OCI-LY7 (cell line): ENCODE measurements at regions not wholly inside any gene's neighbourhood (a gene's known extent, or its start where the extent isn't known, plus 50 kb on each side); places are given as distances from the start of the nearest gene placed in this dataset.

Experiments used
- BruUV-seq: library from RNA; stranded (reverse); fragments of 400-500 nt; replicated peaks from 2 replicates; lab custom pipeline; 2021; lab: Mats Ljungman, UMichigan
- CTCF ChIA-PET: fragments of 300-600 bp; sonication (Branson Sonifier 250); formaldehyde crosslinking; loops from one replicate; lab custom pipeline; 2022; ENCODE audit warnings: antibody characterized with exemption; ENCODE audit not compliant: unreplicated experiment; lab: Charles Lee
- POLR2A ChIA-PET: fragments of 300-600 bp; sonication (Branson Sonifier 250); formaldehyde crosslinking; loops from one replicate; lab custom pipeline; 2022; ENCODE audit warnings: antibody characterized with exemption; lab: Charles Lee
- DNase-seq: peaks from one replicate; pipeline ENCODE4 v3.0.0-alpha.2; 2015; ENCODE audit warnings: low spot score
- H2AFZ ChIP-seq: fragments of 200-600 bp; sonication (generic), shearing (Covaris generic); 2 replicates; pipeline ENCODE4 v1.6.1; 2014; ENCODE audit warnings: mild to moderate bottlenecking, antibody characterized with exemption, low read length, moderate library complexity
- H3K27ac ChIP-seq: fragments of 200-600 bp; sonication (generic); 2 replicates; pipeline ENCODE4 v1.5.1; 2014; ENCODE audit warnings: mixed run types, low read depth, mild to moderate bottlenecking, moderate library complexity, low read length, inconsistent platforms; ENCODE audit not compliant: poor library complexity, severe bottlenecking
- H3K36me3 ChIP-seq: fragments of 200-600 bp; sonication (generic); 2 replicates; pipeline ENCODE4 v1.6.1; 2014; ENCODE audit warnings: mild to moderate bottlenecking, antibody characterized with exemption, low read length, moderate library complexity, mixed read lengths; ENCODE audit not compliant: insufficient read depth
- H3K4me1 ChIP-seq: fragments of 200-600 bp; sonication (generic); 2 replicates; pipeline ENCODE4 v1.5.1; 2014; ENCODE audit warnings: mild to moderate bottlenecking, low read length; ENCODE audit not compliant: insufficient read depth, poor library complexity, severe bottlenecking
- H3K4me2 ChIP-seq: fragments of 200-600 bp; sonication (generic); 2 replicates; pipeline ENCODE4 v1.6.1; 2014; ENCODE audit warnings: mild to moderate bottlenecking, low read length
- H3K4me3 ChIP-seq: fragments of 200-600 bp; sonication (generic); 2 replicates; pipeline ENCODE4 v1.5.1; 2014; ENCODE audit warnings: mild to moderate bottlenecking, low read depth, low read length; ENCODE audit not compliant: poor library complexity, severe bottlenecking
- H3K79me2 ChIP-seq: fragments of 200-600 bp; sonication (generic); 2 replicates; pipeline ENCODE4 v1.6.1; 2016; ENCODE audit warnings: low read depth, mild to moderate bottlenecking, low read length, moderate library complexity, mixed read lengths; ENCODE audit not compliant: insufficient read depth
- H3K9me2 ChIP-seq: fragments of 200-600 bp; sonication (generic); 2 replicates; pipeline ENCODE4 v1.6.1; 2016; ENCODE audit warnings: mild to moderate bottlenecking, low read length, mixed read lengths; ENCODE audit not compliant: insufficient read depth
- H3K9me3 ChIP-seq: fragments of 200-600 bp; sonication (generic); 2 replicates; pipeline ENCODE4 v1.6.1; 2014; ENCODE audit warnings: mild to moderate bottlenecking, mixed run types, low read length, mixed read lengths
- H4K20me1 ChIP-seq: fragments of 200-600 bp; sonication (generic); 2 replicates; pipeline ENCODE4 v1.6.1; 2014; ENCODE audit warnings: mild to moderate bottlenecking, antibody characterized with exemption, low read length, moderate library complexity, mixed read lengths; ENCODE audit not compliant: insufficient read depth
- CTCF ChIP-seq: fragments of 200-600 bp; sonication (generic); conservative IDR thresholded peaks from 2 replicates; pipeline ENCODE4 v1.5.1; 2014; ENCODE audit warnings: mild to moderate bottlenecking, antibody characterized with exemption, low read length, moderate library complexity, mixed read lengths
- EZH2phosphoT487 ChIP-seq: fragments of 200-600 bp; sonication (generic); IDR thresholded peaks from 2 replicates; pipeline ENCODE4 v1.6.1; 2018; ENCODE audit warnings: low read depth, borderline replicate concordance, mild to moderate bottlenecking, mixed run types, antibody characterized with exemption, low read length, moderate library complexity, mixed read lengths
- intact Hi-C: fragments of 100-400 bp; cut with micrococcal nuclease; formaldehyde crosslinking; loops from one replicate; pipeline ENCODE4 v1.10.0; 2022; ENCODE audit not compliant: unreplicated experiment

- ChIA-PET CTCF (no interaction called here), POLR2A (interaction anchor here (0.6 kb wide), 2 partner anchors 83 to 131 kb away, joined by 3 read pairs; no protein-coding TSS in a partner anchor)
- Histone ChIP-seq H3K9me3 (no peaks in the 10 kb centered on the region), H3K4me3 (no peak overlapping the region), H4K20me1 (no peaks in the 10 kb centered on the region), H3K4me1 (no peaks in the 10 kb centered on the region), H3K27ac (no peak overlapping the region), H3K79me2 (no peaks in the 10 kb centered on the region), H3K9me2 (no peaks in the 10 kb centered on the region), H2AFZ (peak overlapping the region; percentile 1; the same call in 1 of the 2 replicates), H3K36me3 (no peaks in the 10 kb centered on the region), H3K4me2 (no peak overlapping the region)
- no peak for TF ChIP-seq CTCF
- no peak for TF ChIP-seq EZH2phosphoT487
- BruUV-seq, result no TSS peak
- intact Hi-C loops, result no loop called here
- DNase-seq, result no peak
Observed at GRCh38 chr7:49513911-49514310, 259.5 kb upstream of the VWC2 start.

- no peak for TF ChIP-seq CTCF
- no peak for TF ChIP-seq EZH2phosphoT487
- Histone ChIP-seq H3K27ac (no peak overlapping the region), H3K79me2 (no peaks in the 10 kb centered on the region), H3K4me3 (no peak overlapping the region), H4K20me1 (no peaks in the 10 kb centered on the region), H3K36me3 (no peaks in the 10 kb centered on the region), H3K4me1 (peaks cover 10% of the 10 kb centered on the region), H3K4me2 (no peak overlapping the region), H3K9me3 (no peaks in the 10 kb centered on the region), H3K9me2 (no peaks in the 10 kb centered on the region), H2AFZ (peak overlapping the region; percentile 37; the same call in 1 of the 2 replicates)
- BruUV-seq, result no TSS peak
- DNase-seq, result no peak
- intact Hi-C loops, result no loop called here
- POLR2A ChIA-PET, result no interaction called here
- CTCF ChIA-PET, result no interaction called here
Observed at GRCh38 chr7:49520951-49521350, 252.5 kb upstream of the VWC2 start.

- no TSS peak for BruUV-seq
- Histone ChIP-seq H4K20me1 (no peaks in the 10 kb centered on the region), H2AFZ (peak overlapping the region; percentile 37; the same call in 1 of the 2 replicates), H3K79me2 (no peaks in the 10 kb centered on the region), H3K4me2 (no peak overlapping the region), H3K4me1 (peaks cover 10% of the 10 kb centered on the region), H3K4me3 (no peak overlapping the region), H3K36me3 (no peaks in the 10 kb centered on the region), H3K9me3 (no peaks in the 10 kb centered on the region), H3K27ac (no peak overlapping the region), H3K9me2 (no peaks in the 10 kb centered on the region)
- CTCF ChIA-PET, result no interaction called here
- intact Hi-C loops, result no loop called here
- no peak for DNase-seq
- TF ChIP-seq EZH2phosphoT487 (no peak), CTCF (no peak)
- POLR2A ChIA-PET, result interaction anchor here (0.7 kb wide), 1 partner anchor 12 kb away, joined by 3 read pairs; no protein-coding TSS in a partner anchor
Observed at GRCh38 chr7:49522111-49522510, 251.3 kb upstream of the VWC2 start.
